Spleen (tissue), 11 donors: ENCODE measurements at regions not wholly inside any gene's neighbourhood (a gene's known extent, or its start where the extent isn't known, plus 50 kb on each side); places are given as distances from the start of the nearest gene placed in this dataset.
"Not testable (repeated sequence)": the region's sequence is repeated elsewhere in the genome, so short reads cannot be mapped to it uniquely, and the experiment has no call there.

Experiments
- DNase-seq: peaks from one replicate; pipeline ENCODE4 v3.0.0-alpha.2; 2020
- H3K27ac ChIP-seq, 8 donors: fragments of 200-600 bp; sonication (generic) in 7 of 8; 1 replicate in 4 of 8; 2 replicates in 4 of 8; pipeline versions ENCODE4 v1.5.0 to v1.8.0; 2016 to 2021; ENCODE audit warnings: inconsistent platforms in 4 of 8, mild to moderate bottlenecking in 4 of 8, moderate library complexity in 1 of 8
- H3K27me3 ChIP-seq, 7 donors: fragments of 200-600 bp; sonication (generic) in 6 of 7; replicated peaks in 1 of 7; 1 replicate in 4 of 7; 2 replicates in 3 of 7; pipeline versions ENCODE4 v1.5.0 to v1.8.0; 2016 to 2021; ENCODE audit warnings: inconsistent platforms in 3 of 7, mild to moderate bottlenecking in 1 of 7
- H3K36me3 ChIP-seq, 6 donors: fragments of 200-600 bp; sonication (generic) in 5 of 6; 1 replicate in 4 of 6; 2 replicates in 2 of 6; pipeline versions ENCODE4 v1.5.0 to v1.8.0; 2016 to 2021; ENCODE audit warnings: inconsistent platforms in 2 of 6
- H3K4me1 ChIP-seq, 6 donors: fragments of 200-600 bp; sonication (generic) in 5 of 6; 1 replicate in 3 of 6; 2 replicates in 3 of 6; pipeline versions ENCODE4 v1.5.0 to v1.8.0; 2016 to 2021; ENCODE audit warnings: inconsistent platforms in 3 of 6
- H3K4me3 ChIP-seq, 8 donors: fragments of 200-600 bp; sonication (generic) in 7 of 8; 1 replicate in 4 of 8; 2 replicates in 4 of 8; pipeline versions ENCODE4 v1.5.0 to v1.8.0; 2016 to 2021; ENCODE audit warnings: inconsistent platforms in 4 of 8, mild to moderate bottlenecking in 4 of 8, moderate library complexity in 2 of 8
- H3K9me3 ChIP-seq, 8 donors: fragments of 200-600 bp; sonication (generic) in 7 of 8; 1 replicate in 4 of 8; 2 replicates in 4 of 8; pipeline versions ENCODE4 v1.5.0 to v1.8.0; 2016 to 2021; ENCODE audit warnings: inconsistent platforms in 4 of 8
- CTCF ChIP-seq, 11 experiments: fragments of 200-600 bp in 7 of 11; fragments of 450-650 bp in 4 of 11; sonication (generic) in 4 of 11; IDR thresholded peaks in 8 of 11; conservative IDR thresholded peaks in 3 of 11; 1 replicate in 7 of 11; 2 replicates in 4 of 11; pipeline versions ENCODE4 v1.4.0 to v1.8.0; 2016 to 2021; ENCODE audit warnings: antibody characterized with exemption in 11 of 11, inconsistent platforms in 4 of 11, mild to moderate bottlenecking in 1 of 11
- POLR2A ChIP-seq, 3 donors: fragments of 450-650 bp; IDR thresholded peaks; one replicate each; pipeline ENCODE4 v1.5.1; 2017; ENCODE audit warnings: antibody characterized with exemption in 3 of 3, mild to moderate bottlenecking in 1 of 3
- POLR2AphosphoS5 ChIP-seq, 3 donors: sonication (generic); formaldehyde crosslinking; IDR thresholded peaks; one replicate each; pipeline ENCODE4 v1.5.1; 2017; ENCODE audit warnings: antibody characterized with exemption in 3 of 3
- WGBS, 5 donors: extraction: QIAGEN DNeasy Blood & Tissue Kit in 3 of 5; methylation state at CpG; one replicate each; pipeline versions ENCODE4 v1.1.5 to v1.1.7; 2013 to 2018; 5-methylcytosine and 5-hydroxymethylcytosine counted together
- intact Hi-C: fragments of 100-400 bp; cut with DNase I; formaldehyde crosslinking; loops from one replicate; pipeline ENCODE4 v1.15.0; 2023; ENCODE audit warnings: low total_unique reads
- donor health status: healthy with polysubstance abuse.
- donor health status: DM: no; HTN: no; CAD: no; lungs with moderate emphysema.
- donor health status: DM: no; HTN: no; CAD: no.
- donor health status: Bipolar disorder and iron deficiency.
- donor health status: healthy.
- donor health status: DM: no; HTN: no; CAD: no.
- donor health status: DM: yes; HTN: yes; CAD: no.

- Histone ChIP-seq H3K27ac (no peak overlapping the region), H3K36me3 (no peaks in the 10 kb centered on the region), H3K9me3 (peaks cover 0 to 29% (median 20%) of the 10 kb centered on the region in 8 donors), H3K4me3 (no peak overlapping the region), H3K4me1 (peaks cover 0 to 4% (median 0%) of the 10 kb centered on the region in 6 donors), H3K27me3 (no peaks in the 10 kb centered on the region)
- TF ChIP-seq POLR2A (IDR thresholded peaks at IDR 0.05) (no peak), POLR2AphosphoS5 (IDR thresholded peaks at IDR 0.05) (no peak), CTCF (IDR thresholded peaks at IDR 0.05 in 8 of 11, conservative IDR thresholded peaks at IDR 0.05 in 3 of 11) (no peak)
- intact Hi-C loops = no loop called here
- DNase-seq = no peak
- WGBS, 5 donors = 62 to 76% (median 66%) methylated on average over 2 of the region's 2 CpGs
Measured at GRCh38 chr18:35836932-35837331, 135.5 kb upstream of the RMP24 start.

DNA sequence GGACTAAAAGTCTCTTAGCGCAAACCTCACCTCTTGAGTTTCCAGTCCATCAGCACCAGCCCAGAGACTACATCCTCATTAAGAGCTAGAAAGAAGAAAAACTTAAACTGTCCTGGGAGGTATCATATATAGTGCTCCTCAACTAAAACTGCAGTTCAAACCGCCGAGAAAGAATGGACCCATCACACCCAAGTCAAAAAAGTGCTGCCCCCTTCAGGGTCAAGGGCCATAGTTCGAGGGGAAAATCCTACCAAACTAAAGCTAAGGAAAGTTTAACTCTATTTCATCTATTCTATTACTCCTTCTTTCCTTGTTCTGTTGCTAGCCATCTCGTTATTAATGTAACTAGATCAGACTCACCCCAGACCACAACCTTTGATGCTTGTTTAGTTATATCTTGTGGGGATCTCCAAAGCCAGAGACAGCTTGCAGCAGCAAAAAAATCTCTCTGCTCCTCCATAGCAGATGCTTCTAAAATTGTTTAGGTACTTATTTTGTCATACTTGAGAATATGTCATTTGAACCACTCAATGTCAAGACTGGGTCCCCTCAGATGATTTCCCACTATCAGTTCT, 134.5 kb upstream of the RMP24 start:
- H3K36me3 ChIP-seq = no peaks in the 10 kb centered on the region
- no peak overlapping the region for H3K4me3 ChIP-seq
- WGBS, 5 donors = 71 to 89% (median 86%) methylated on average over 5 of the region's 5 CpGs
- no peak for TF ChIP-seq POLR2A (IDR thresholded peaks at IDR 0.05)
- no peak for TF ChIP-seq POLR2AphosphoS5 (IDR thresholded peaks at IDR 0.05)
- no peak for TF ChIP-seq CTCF (IDR thresholded peaks at IDR 0.05 in 8 of 11, conservative IDR thresholded peaks at IDR 0.05 in 3 of 11)
- no peak for DNase-seq
- H3K27ac ChIP-seq = no peak overlapping the region
- intact Hi-C loops = no loop called here
- peaks cover 0 to 4% (median 0%) of the 10 kb centered on the region in 6 donors for H3K4me1 ChIP-seq
- H3K27me3 ChIP-seq = no peaks in the 10 kb centered on the region
- H3K9me3 ChIP-seq = peaks cover 0 to 18% (median 9%) of the 10 kb centered on the region in 8 donors

GRCh38 chr18:35841283-35841682, 131.2 kb upstream of the RMP24 start:
- H3K4me1 ChIP-seq = peaks cover 0 to under 1% (median 0%) of the 10 kb centered on the region in 6 donors

DNA sequence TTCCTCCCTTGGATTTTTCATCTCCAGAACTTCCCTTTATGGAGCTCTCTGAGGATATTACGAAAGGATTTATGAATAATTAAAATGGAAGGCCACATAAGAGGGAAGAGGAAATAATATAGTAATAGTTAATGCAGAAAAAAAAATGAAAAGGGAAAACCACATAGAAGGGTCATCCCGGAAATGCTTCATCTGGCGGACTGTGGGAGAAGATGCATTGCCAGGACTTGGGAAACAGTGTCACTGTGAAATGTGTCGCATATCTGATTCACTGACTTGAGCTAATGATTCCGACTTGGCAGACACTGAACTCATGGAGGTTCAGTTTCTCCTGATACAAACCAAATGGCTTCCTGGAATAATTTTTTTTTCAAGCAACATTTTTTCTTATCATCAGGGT, 129.9 kb upstream of the RMP24 start:
- DNase-seq = no peak

More at GRCh38 chr18:35841283-35841682, 131.2 kb upstream of the RMP24 start:
- H3K9me3 ChIP-seq = peaks cover 0 to 13% (median 5%) of the 10 kb centered on the region in 8 donors
- TF ChIP-seq POLR2AphosphoS5 (IDR thresholded peaks at IDR 0.05) (no peak), CTCF (IDR thresholded peaks at IDR 0.05 in 8 of 11, conservative IDR thresholded peaks at IDR 0.05 in 3 of 11) (no peak), POLR2A (IDR thresholded peaks at IDR 0.05) (no peak)
- intact Hi-C loops = no loop called here
- WGBS, 5 donors = 58 to 83% (median 68%) methylated on average over 2 of the region's 2 CpGs
- H3K27me3 ChIP-seq = no peaks in the 10 kb centered on the region
- H3K4me3 ChIP-seq = no peak overlapping the region
- no peak overlapping the region for H3K27ac ChIP-seq
- no peak for DNase-seq
- no peaks in the 10 kb centered on the region for H3K36me3 ChIP-seq

DNA sequence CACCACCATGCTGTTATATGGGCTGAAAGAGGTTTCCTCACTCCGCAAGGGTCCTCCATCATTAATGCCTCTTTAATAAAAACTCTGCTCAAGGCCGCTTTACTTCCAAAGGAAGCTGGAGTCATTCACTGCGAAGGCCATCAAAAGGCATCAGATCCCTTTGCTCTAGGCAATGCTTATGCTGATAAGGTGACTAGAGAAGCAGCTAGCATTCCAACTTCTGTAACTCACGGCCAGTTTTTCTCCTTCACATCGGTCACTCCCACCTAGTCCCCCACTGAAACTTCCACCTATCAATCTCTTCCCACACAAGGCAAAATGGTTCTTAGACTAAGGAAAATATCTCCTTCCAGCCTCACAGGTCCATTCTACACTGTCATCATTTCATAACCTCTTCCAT, 124.2 kb upstream of the RMP24 start:
- H3K4me3 ChIP-seq, H3K4me1 ChIP-seq, intact Hi-C loops, H3K27ac ChIP-seq, H3K9me3 ChIP-seq, DNase-seq, H3K36me3 ChIP-seq, H3K27me3 ChIP-seq: not testable (repeated sequence)
- 72 to 88% (median 83%) methylated on average over 5 of the region's 5 CpGs for WGBS, 5 donors

More for the DNA sequence above, 129.9 kb upstream of the RMP24 start:
- no peak overlapping the region for H3K4me3 ChIP-seq
- H3K36me3 ChIP-seq = no peaks in the 10 kb centered on the region
- TF ChIP-seq POLR2AphosphoS5 (IDR thresholded peaks at IDR 0.05) (no peak), CTCF (IDR thresholded peaks at IDR 0.05 in 8 of 11, conservative IDR thresholded peaks at IDR 0.05 in 3 of 11) (no peak), POLR2A (IDR thresholded peaks at IDR 0.05) (no peak)
- intact Hi-C loops = no loop called here
- H3K27ac ChIP-seq = no peak overlapping the region
- H3K27me3 ChIP-seq = no peaks in the 10 kb centered on the region
- WGBS, 5 donors = 57 to 70% (median 65%) methylated on average over 5 of the region's 5 CpGs
- H3K9me3 ChIP-seq = peaks cover 0 to 13% (median 5%) of the 10 kb centered on the region in 8 donors
- H3K4me1 ChIP-seq = no peaks in the 10 kb centered on the region

DNA sequence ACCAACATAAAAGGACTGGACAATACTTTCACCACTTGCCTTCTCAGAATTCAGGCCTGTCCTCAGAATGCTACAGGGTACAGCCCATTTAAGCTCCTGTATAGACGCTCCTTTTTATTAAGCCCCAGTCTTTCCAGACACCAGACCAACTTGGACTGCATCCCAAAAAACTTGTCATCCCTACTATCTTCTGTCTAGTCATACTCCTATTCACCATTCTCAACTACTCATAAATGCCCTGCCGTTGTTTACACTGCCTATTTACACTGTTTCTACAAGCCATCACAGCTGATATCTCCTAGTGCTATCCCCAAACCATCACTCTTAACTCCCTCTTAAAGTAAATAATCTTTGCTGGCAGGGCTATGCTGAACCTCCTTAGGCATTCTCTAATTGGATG, 123.2 kb upstream of the RMP24 start:
- H3K4me3 ChIP-seq, H3K27ac ChIP-seq, intact Hi-C loops, H3K4me1 ChIP-seq, H3K27me3 ChIP-seq, DNase-seq, H3K36me3 ChIP-seq, H3K9me3 ChIP-seq: not testable (repeated sequence)
- 81 to 92% (median 85%) methylated on average over 2 of the region's 2 CpGs for WGBS, 5 donors
